HG03565 (cell line): ENCODE measurements at regions not wholly inside any gene's neighbourhood (a gene's known extent, or its start where the extent isn't known, plus 50 kb on each side); places are given as distances from the start of the nearest gene placed in this dataset.
"Not testable (repeated sequence)": the region's sequence is repeated elsewhere in the genome, so short reads cannot be mapped to it uniquely, and the experiment has no call there.

Experiments
- ATAC-seq: cut with Tn5 transposase; IDR thresholded peaks from one replicate; pipeline ENCODE4 v1.9.1; 2021; ENCODE audit warnings: mild to moderate bottlenecking, moderate library complexity; ENCODE audit not compliant: unreplicated experiment

- no peak for ATAC-seq
Measured at GRCh38 chr5:174998131-174998730, 273.8 kb downstream of the MSX2 start.

GRCh38 chr5:174997688-174998087 is 273.3 kb downstream of the MSX2 start:
- ATAC-seq: no peak

- ATAC-seq: no peak
Measured at GRCh38 chr5:174996941-174997340, 272.6 kb downstream of the MSX2 start.

- ATAC-seq: no peak
Measured at GRCh38 chr5:174995827-174996226, 271.4 kb downstream of the MSX2 start.

- no peak for ATAC-seq
Measured at GRCh38 chr5:174991847-174992246, 267.5 kb downstream of the MSX2 start.

GRCh38 chr5:174990909-174991308 is 266.5 kb downstream of the MSX2 start:
- ATAC-seq: no peak

- no peak for ATAC-seq
Measured at GRCh38 chr5:174987443-174988012, 263.1 kb downstream of the MSX2 start.

- ATAC-seq: no peak
Measured at GRCh38 chr5:174984863-174985262, 260.5 kb downstream of the MSX2 start.

GRCh38 chr5:174982485-174982884 is 258.1 kb downstream of the MSX2 start:
- ATAC-seq: no peak

GRCh38 chr5:174981416-174981815 is 257.0 kb downstream of the MSX2 start:
- no peak for ATAC-seq

- no peak for ATAC-seq
Measured at GRCh38 chr5:174980952-174981351, 256.6 kb downstream of the MSX2 start.

- no peak for ATAC-seq
Measured at GRCh38 chr5:174972291-174972690, 247.9 kb downstream of the MSX2 start.

- no peak for ATAC-seq
Measured at GRCh38 chr5:174971210-174971609, 246.8 kb downstream of the MSX2 start.

- ATAC-seq: no peak
Measured at GRCh38 chr5:174970502-174970901, 246.1 kb downstream of the MSX2 start.

- ATAC-seq: no peak
Measured at GRCh38 chr5:174953871-174954270, 229.5 kb downstream of the MSX2 start.

GRCh38 chr5:174951151-174951780 is 226.9 kb downstream of the MSX2 start:
- ATAC-seq: no peak

- no peak for ATAC-seq
Measured at GRCh38 chr5:174947548-174947947, 223.2 kb downstream of the MSX2 start.

GRCh38 chr5:174945853-174946252 is 221.5 kb downstream of the MSX2 start:
- ATAC-seq: no peak

- no peak for ATAC-seq
Measured at GRCh38 chr5:174943785-174944184, 219.4 kb downstream of the MSX2 start.

GRCh38 chr5:174943002-174943401 is 218.6 kb downstream of the MSX2 start:
- not testable (repeated sequence) for ATAC-seq

GRCh38 chr5:174937201-174938123 is 213.1 kb downstream of the MSX2 start:
- no peak for ATAC-seq
